ENCODE measurements at regions not wholly inside any gene's neighbourhood (a gene's known extent, or its start where the extent isn't known, plus 50 kb on each side); places are given as distances from the start of the nearest gene placed in this dataset.
"Not testable (repeated sequence)": the region's sequence is repeated elsewhere in the genome, so short reads cannot be mapped to it uniquely, and the experiment has no call there.

DNA sequence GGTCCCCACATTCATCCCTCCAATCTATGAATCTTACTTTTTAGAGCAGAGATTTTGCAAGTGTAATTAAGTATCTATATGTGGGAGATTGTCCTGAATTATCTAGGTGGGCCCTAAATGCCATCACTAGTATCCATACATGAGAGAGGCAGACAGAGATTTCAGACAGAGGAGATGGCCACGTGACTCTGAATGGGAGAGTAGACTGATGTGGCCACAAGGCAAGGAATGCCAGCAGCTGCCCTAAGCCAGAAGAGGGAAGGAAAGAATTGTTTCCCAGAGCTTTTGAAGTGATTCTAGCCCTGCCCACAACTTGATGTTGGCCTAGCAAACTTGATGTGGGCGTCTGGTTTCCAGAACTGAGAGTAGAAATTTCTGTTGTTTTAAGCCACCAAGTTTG is 90.1 kb upstream of the PCAT7 start:
- TF ChIP-seq ZNF263 (CRISPR knock-in tag; IDR thresholded peaks at IDR 0.05; ENCODE audit: low read depth) (no peak), ZBTB43 (CRISPR knock-in tag; IDR thresholded peaks at IDR 0.05) (no peak), NFYB (CRISPR knock-in tag; conservative IDR thresholded peaks at IDR 0.05; ENCODE audit: low read depth) (no peak), MXD4 (CRISPR knock-in tag; IDR thresholded peaks at IDR 0.05; ENCODE audit: borderline replicate concordance) (no peak), E2F4 (CRISPR knock-in tag; IDR thresholded peaks at IDR 0.05; ENCODE audit: borderline replicate concordance, low read depth) (no peak), TP53 (CRISPR knock-in tag; IDR thresholded peaks at IDR 0.05) (no peak), MYBL2 (CRISPR knock-in tag; IDR thresholded peaks at IDR 0.05) (no peak), ZNF138 (CRISPR knock-in tag; conservative IDR thresholded peaks at IDR 0.05) (no peak), GTF2I (CRISPR knock-in tag; conservative IDR thresholded peaks at IDR 0.05) (no peak), FOXP1 (CRISPR knock-in tag; IDR thresholded peaks at IDR 0.05; ENCODE audit: borderline replicate concordance) (no peak)
- Mint-ChIP-seq H3K4me3 (no peak overlapping the region), H3K4me1 (no peaks in the 10 kb centered on the region), H3K36me3 (peaks cover 63% of the 10 kb centered on the region), H3K9me3 (peaks cover 59% of the 10 kb centered on the region), H3K27ac (no peak overlapping the region), H3K27me3 (ENCODE audit: low read depth) (no peaks in the 10 kb centered on the region; the same call in 1 of the 2 replicates)
- ChIA-PET CTCF (no interaction called here), POLR2A (no interaction called here)
- no peak for ATAC-seq
- DNase-seq (ENCODE audit: low spot score) = no peak

- ATAC-seq; H3K27me3 Mint-ChIP-seq (ENCODE audit: low read depth); CTCF ChIA-PET; DNase-seq (ENCODE audit: low spot score); H3K4me1 Mint-ChIP-seq; H3K27ac Mint-ChIP-seq; H3K4me3 Mint-ChIP-seq: not testable (repeated sequence)
- peaks cover 44% of the 10 kb centered on the region for H3K36me3 Mint-ChIP-seq
- H3K9me3 Mint-ChIP-seq = peaks cover 65% of the 10 kb centered on the region
- POLR2A ChIA-PET = interaction anchor here (0.7 kb wide), 1 partner anchor 211 kb away, joined by 3 read pairs; no protein-coding TSS in a partner anchor
These were observed 82.8 kb upstream of the PCAT7 start for GRCh38 chr9:94472063-94472462.

DNA sequence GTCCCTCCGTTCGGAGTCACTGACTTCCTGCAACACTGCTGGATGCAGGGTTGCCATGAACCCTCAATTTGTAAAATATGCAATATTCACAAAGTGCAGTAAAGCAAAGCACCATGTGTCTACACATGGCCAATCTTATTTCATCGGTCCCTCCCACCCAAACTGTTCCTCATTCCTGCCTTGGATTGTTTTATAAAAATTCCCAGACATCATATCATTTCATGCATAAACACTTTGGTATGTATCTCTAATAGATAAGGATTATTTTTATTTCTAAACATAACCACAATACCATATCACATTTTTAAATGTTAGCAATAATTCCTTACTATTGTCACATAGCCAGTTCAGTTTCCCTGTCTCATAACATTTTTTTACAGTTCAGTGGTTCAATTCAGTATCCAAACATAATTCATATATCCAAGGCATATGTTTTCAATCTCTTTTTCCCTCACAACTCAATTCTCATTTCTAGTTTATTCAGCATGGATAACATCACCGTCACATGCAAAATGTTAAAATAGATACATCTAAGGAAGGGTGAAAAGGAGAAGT is 82.0 kb upstream of the PCAT7 start:
- H3K4me1 Mint-ChIP-seq = no peaks in the 10 kb centered on the region
- TF ChIP-seq, protein P1, sequence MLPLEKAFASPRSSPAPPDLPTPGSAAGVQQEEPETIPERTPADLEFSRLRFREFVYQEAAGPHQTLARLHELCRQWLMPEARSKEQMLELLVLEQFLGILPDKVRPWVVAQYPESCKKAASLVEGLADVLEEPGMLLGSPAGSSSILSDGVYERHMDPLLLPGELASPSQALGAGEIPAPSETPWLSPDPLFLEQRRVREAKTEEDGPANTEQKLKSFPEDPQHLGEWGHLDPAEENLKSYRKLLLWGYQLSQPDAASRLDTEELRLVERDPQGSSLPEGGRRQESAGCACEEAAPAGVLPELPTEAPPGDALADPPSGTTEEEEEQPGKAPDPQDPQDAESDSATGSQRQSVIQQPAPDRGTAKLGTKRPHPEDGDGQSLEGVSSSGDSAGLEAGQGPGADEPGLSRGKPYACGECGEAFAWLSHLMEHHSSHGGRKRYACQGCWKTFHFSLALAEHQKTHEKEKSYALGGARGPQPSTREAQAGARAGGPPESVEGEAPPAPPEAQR (CRISPR knock-in tag; IDR thresholded peaks at IDR 0.05) = no peak
- TF ChIP-seq AR (CRISPR knock-in tag; IDR thresholded peaks at IDR 0.05) (no peak), CREM (CRISPR knock-in tag; IDR thresholded peaks at IDR 0.05) (no peak), TP53 (CRISPR knock-in tag; IDR thresholded peaks at IDR 0.05) (no peak), GABPB1 (CRISPR knock-in tag; IDR thresholded peaks at IDR 0.05) (no peak), ZNF219 (CRISPR knock-in tag; IDR thresholded peaks at IDR 0.05; ENCODE audit: borderline replicate concordance) (no peak), MLX (CRISPR knock-in tag; IDR thresholded peaks at IDR 0.05) (no peak)
- ATAC-seq (no peak), DNase-seq (ENCODE audit: low spot score) (no peak)
- ChIA-PET CTCF (no interaction called here), POLR2A (no interaction called here)
- H3K4me3 Mint-ChIP-seq = no peak overlapping the region
- H3K27ac Mint-ChIP-seq = no peak overlapping the region
- peaks cover 8% of the 10 kb centered on the region for H3K27me3 Mint-ChIP-seq (ENCODE audit: low read depth)
- peaks cover 70% of the 10 kb centered on the region for H3K9me3 Mint-ChIP-seq
- peaks cover 44% of the 10 kb centered on the region for H3K36me3 Mint-ChIP-seq

Data from WTC11 (cell line).